Testis (tissue), 2 donors: ENCODE measurements at regions not wholly inside any gene's neighbourhood (a gene's known extent, or its start where the extent isn't known, plus 50 kb on each side); places are given as distances from the start of the nearest gene placed in this dataset.

Source experiments
- DNase-seq: peaks from one replicate; pipeline ENCODE4 v3.0.0-alpha.2; 2019
- H3K27ac ChIP-seq, 2 donors: fragments of 200-600 bp; sonication (generic); one replicate each; pipeline ENCODE4 v1.5.1; 2019
- H3K27me3 ChIP-seq: fragments of 200-600 bp; sonication (generic); one replicate; pipeline ENCODE4 v1.5.1; 2019
- H3K36me3 ChIP-seq: fragments of 200-600 bp; sonication (generic); one replicate; pipeline ENCODE4 v1.5.1; 2017; ENCODE audit warnings: low read depth; ENCODE audit errors: missing control alignments
- H3K4me1 ChIP-seq: fragments of 200-600 bp; sonication (generic); one replicate; pipeline ENCODE4 v1.5.1; 2019
- H3K4me3 ChIP-seq, 2 donors: fragments of 200-600 bp; sonication (generic); one replicate each; pipeline ENCODE4 v1.5.1; 2017 to 2019
- H3K9me3 ChIP-seq: fragments of 200-600 bp; sonication (generic); one replicate; pipeline ENCODE4 v1.5.1; 2017
- POLR2A ChIP-seq: fragments of 450-650 bp; IDR thresholded peaks from one replicate; pipeline ENCODE4 v1.6.1; 2017; ENCODE audit warnings: antibody characterized with exemption, mild to moderate bottlenecking, moderate library complexity
- WGBS, 2 donors: methylation state at CpG; one replicate each; pipeline ENCODE4 v1.1.5; 2018; 5-methylcytosine and 5-hydroxymethylcytosine counted together
- intact Hi-C: fragments of 100-400 bp; cut with DNase I; formaldehyde crosslinking; loops from one replicate; pipeline ENCODE4 v1.15.1; 2023; ENCODE audit warnings: low total_unique reads
- TF ChIP-seq, protein P1 (sequence below), 3 experiments: fragments of 450-650 bp in 2 of 3; fragments of 200-600 bp in 1 of 3; sonication (generic) in 1 of 3; IDR thresholded peaks; one replicate each; pipeline ENCODE4 v1.5.1; 2016 to 2019; ENCODE audit warnings: antibody characterized with exemption in 3 of 3, mild to moderate bottlenecking in 2 of 3, moderate library complexity in 1 of 3

DNA sequence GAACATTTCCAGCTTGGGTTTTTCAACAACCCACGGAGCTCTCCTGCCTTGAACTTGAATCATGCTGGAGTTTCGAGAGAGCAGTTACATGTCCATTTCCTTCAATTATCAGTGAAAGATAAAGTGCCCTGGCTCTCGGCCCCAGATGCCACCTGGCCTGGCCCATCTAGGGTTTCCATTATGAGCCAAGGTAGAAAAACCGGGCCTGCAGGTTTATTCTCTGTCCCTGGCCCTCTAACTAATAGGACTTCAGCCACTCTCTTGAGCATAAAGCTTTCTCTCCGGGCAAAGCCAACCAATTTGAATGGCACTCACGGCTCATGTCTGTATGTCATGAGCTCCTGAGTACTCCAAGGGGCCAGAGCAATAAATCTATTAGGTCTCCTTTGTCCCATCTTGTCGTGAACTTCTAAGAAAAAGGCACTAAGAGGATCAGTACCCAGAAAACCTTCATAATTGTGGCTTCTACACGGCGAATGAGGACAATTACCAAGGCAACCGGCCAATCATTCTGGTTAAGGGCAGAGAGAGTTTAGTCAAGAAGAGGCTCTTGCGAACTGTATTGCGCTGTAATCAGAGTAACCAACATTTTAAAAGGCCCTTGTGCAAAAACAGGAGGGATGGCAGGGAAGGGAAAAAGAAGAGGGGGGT, 392.3 kb downstream of the MED13L start:
- Histone ChIP-seq H3K9me3 (no peaks in the 10 kb centered on the region), H3K4me1 (no peaks in the 10 kb centered on the region), H3K27ac (no peak overlapping the region), H3K4me3 (no peak overlapping the region), H3K27me3 (no peaks in the 10 kb centered on the region), H3K36me3 (no peaks in the 10 kb centered on the region)
- intact Hi-C loops = no loop called here
- TF ChIP-seq, protein P1, sequence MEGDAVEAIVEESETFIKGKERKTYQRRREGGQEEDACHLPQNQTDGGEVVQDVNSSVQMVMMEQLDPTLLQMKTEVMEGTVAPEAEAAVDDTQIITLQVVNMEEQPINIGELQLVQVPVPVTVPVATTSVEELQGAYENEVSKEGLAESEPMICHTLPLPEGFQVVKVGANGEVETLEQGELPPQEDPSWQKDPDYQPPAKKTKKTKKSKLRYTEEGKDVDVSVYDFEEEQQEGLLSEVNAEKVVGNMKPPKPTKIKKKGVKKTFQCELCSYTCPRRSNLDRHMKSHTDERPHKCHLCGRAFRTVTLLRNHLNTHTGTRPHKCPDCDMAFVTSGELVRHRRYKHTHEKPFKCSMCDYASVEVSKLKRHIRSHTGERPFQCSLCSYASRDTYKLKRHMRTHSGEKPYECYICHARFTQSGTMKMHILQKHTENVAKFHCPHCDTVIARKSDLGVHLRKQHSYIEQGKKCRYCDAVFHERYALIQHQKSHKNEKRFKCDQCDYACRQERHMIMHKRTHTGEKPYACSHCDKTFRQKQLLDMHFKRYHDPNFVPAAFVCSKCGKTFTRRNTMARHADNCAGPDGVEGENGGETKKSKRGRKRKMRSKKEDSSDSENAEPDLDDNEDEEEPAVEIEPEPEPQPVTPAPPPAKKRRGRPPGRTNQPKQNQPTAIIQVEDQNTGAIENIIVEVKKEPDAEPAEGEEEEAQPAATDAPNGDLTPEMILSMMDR (IDR thresholded peaks at IDR 0.05) = no peak
- TF ChIP-seq POLR2A = no peak
- 79 to 86% methylated on average over 12 of the region's 12 CpGs for WGBS, 2 donors
- no peak for DNase-seq

DNA sequence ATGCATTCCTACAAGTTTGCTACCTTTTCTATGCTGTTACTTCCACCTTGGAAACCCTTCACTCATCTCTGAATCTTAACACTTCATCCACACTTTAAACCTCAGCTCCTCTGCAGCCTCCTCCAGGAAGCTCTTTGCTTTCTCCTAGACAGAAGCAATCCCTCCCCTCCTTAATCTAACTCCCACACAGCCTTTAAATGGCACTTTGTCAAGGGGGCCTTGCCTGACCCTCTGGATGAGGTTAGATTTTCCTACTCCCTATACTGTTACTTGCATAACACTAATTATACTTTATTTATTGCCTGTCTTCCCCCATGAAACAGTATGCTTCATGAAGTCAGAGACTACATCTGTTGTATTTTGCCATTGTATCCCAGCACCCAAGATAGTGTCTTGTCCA, 394.6 kb downstream of the MED13L start:
- Histone ChIP-seq H3K27me3 (no peaks in the 10 kb centered on the region), H3K4me1 (no peaks in the 10 kb centered on the region), H3K36me3 (no peaks in the 10 kb centered on the region), H3K9me3 (no peaks in the 10 kb centered on the region), H3K4me3 (no peak overlapping the region), H3K27ac (no peak overlapping the region)
- DNase-seq = no peak
- intact Hi-C loops = no loop called here
- TF ChIP-seq, protein P1 (IDR thresholded peaks at IDR 0.05) = no peak
- no peak for TF ChIP-seq POLR2A

DNA sequence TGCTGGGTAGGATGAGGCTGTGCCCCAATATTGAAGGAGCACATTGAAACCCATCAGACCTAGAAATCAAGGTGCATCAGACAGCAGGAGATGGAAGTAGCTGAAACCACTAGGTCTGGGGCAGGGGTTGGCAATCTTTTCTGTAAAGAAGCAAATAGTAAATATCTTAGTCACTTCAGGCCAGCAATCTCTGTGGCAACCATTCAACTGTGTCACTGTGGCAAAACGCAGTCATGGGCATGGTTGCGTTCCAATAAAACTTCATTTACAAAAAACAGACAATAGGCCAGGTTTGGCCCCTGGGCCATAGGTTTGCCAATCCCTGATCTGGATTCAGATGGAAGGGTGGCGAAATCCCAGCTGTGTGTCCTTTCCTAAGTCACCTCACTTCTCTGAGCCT, 397.3 kb downstream of the MED13L start:
- intact Hi-C loops = no loop called here
- Histone ChIP-seq H3K4me3 (no peak overlapping the region), H3K27me3 (no peaks in the 10 kb centered on the region), H3K9me3 (no peaks in the 10 kb centered on the region), H3K4me1 (no peaks in the 10 kb centered on the region), H3K36me3 (no peaks in the 10 kb centered on the region), H3K27ac (no peak overlapping the region)
- TF ChIP-seq POLR2A = no peak
- TF ChIP-seq, protein P1 (IDR thresholded peaks at IDR 0.05) = no peak
- DNase-seq = no peak
- WGBS, 2 donors = 91 to 93% methylated on average over 2 to 3 of the region's 3 CpGs

DNA sequence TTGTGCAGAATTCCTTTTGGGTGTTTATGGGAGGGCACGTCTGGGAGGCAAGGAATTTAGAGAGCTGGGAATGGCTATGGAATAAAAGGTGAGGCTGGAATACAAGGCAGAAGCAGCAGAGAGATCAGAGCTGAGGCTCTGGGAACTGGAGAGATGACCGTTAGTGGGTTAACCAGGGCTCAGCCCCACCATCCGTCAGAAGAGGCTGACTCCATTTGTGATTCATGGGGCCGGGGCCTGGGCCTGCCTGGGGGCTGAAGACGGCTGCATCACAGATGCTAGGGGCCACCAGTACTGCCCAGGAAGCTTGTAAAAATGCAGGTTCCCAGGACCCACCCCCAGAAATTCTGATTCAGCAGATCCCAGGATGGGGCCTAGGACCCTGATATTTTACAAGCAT, 398.1 kb downstream of the MED13L start:
- Histone ChIP-seq H3K4me1 (no peaks in the 10 kb centered on the region), H3K4me3 (no peak overlapping the region), H3K27ac (no peak overlapping the region), H3K27me3 (no peaks in the 10 kb centered on the region), H3K9me3 (no peaks in the 10 kb centered on the region), H3K36me3 (no peaks in the 10 kb centered on the region)
- 63 to 64% methylated on average over 5 of the region's 5 CpGs for WGBS, 2 donors
- intact Hi-C loops = no loop called here
- TF ChIP-seq POLR2A = no peak
- TF ChIP-seq, protein P1 (IDR thresholded peaks at IDR 0.05) = no peak
- DNase-seq = no peak

DNA sequence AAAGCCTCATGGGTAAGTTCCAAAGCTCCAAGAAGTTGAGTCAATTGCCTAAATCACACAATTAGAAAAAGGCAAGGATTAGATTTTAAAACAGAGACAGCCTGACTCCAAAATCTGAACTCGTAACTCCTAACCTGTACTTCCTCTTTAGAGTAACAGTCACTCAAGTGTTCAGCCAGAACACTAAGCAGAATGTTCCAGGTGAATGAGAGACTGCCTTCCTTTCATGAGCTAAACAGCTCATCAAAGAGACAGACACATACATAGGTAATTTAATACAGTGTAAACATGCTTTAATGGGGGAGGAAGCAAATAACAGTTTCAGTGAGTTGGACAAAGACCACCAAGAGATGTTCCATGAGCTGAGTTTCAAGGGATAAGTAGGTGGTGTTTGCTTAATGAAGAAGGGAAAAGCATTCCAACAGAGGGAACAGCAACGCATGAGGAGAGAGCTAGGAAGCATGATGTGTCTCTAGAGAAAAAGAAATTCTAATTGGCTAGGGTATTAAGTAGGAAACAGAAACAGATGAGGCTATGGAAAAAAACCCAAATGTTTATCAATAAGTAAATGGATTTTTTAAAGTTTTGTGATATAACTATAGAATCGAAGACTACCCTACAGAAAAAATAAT, 403.9 kb downstream of the MED13L start:
- H3K27ac ChIP-seq = no peak overlapping the region
- no peak overlapping the region for H3K4me3 ChIP-seq
- H3K9me3 ChIP-seq = no peaks in the 10 kb centered on the region
- WGBS, 2 donors = 90 to 95% methylated on average over 3 of the region's 3 CpGs
- intact Hi-C loops = no loop called here
- DNase-seq = no peak
- no peaks in the 10 kb centered on the region for H3K36me3 ChIP-seq
- no peaks in the 10 kb centered on the region for H3K27me3 ChIP-seq
- no peak for TF ChIP-seq POLR2A
- TF ChIP-seq, protein P1 (IDR thresholded peaks at IDR 0.05) = no peak
- H3K4me1 ChIP-seq = no peaks in the 10 kb centered on the region
